Ishikawa (cell line): ENCODE measurements at regions not wholly inside any gene's neighbourhood (a gene's known extent, or its start where the extent isn't known, plus 50 kb on each side); places are given as distances from the start of the nearest gene placed in this dataset.

ENCODE experiments used
- CEBPB ChIP-seq: IDR thresholded peaks from 2 replicates; pipeline ENCODE4 v1.6.1; 2012
- CREB1 ChIP-seq: IDR thresholded peaks from 2 replicates; pipeline ENCODE4 v1.6.1; 2012; ENCODE audit warnings: low read depth
- EGR1 ChIP-seq: IDR thresholded peaks from 2 replicates; pipeline ENCODE4 v1.6.1; 2012
- EP300 ChIP-seq: IDR thresholded peaks from 2 replicates; pipeline ENCODE4 v1.6.1; 2012; ENCODE audit warnings: borderline replicate concordance
- FOXM1 ChIP-seq: IDR thresholded peaks from 2 replicates; pipeline ENCODE4 v1.6.1; 2012; ENCODE audit warnings: low read depth, borderline replicate concordance
- MAX ChIP-seq: IDR thresholded peaks from 2 replicates; pipeline ENCODE4 v1.6.1; 2012
- NFIC ChIP-seq: IDR thresholded peaks from 2 replicates; pipeline ENCODE4 v1.6.1; 2012
- RAD21 ChIP-seq: IDR thresholded peaks from 2 replicates; pipeline ENCODE4 v1.6.1; 2012; ENCODE audit warnings: low read depth
- REST ChIP-seq: IDR thresholded peaks from 2 replicates; pipeline ENCODE4 v1.6.1; 2012; ENCODE audit warnings: low read depth, mild to moderate bottlenecking
- TAF1 ChIP-seq: IDR thresholded peaks from 2 replicates; pipeline ENCODE4 v1.6.1; 2012; ENCODE audit warnings: low read depth, mild to moderate bottlenecking
- TCF12 ChIP-seq: IDR thresholded peaks from 2 replicates; pipeline ENCODE4 v1.6.1; 2012; ENCODE audit warnings: low read depth
- TEAD4 ChIP-seq: IDR thresholded peaks from 2 replicates; pipeline ENCODE4 v1.6.1; 2012
- USF1 ChIP-seq: IDR thresholded peaks from 2 replicates; pipeline ENCODE4 v1.6.1; 2012
- YY1 ChIP-seq: IDR thresholded peaks from 2 replicates; pipeline ENCODE4 v1.6.1; 2012; ENCODE audit warnings: low read depth
- ZBTB7A ChIP-seq: IDR thresholded peaks from 2 replicates; pipeline ENCODE4 v1.6.1; 2012; ENCODE audit warnings: low read depth

GRCh38 chr2:145961846-145962245 lies 1441.9 kb upstream of the ZEB2 start:
- TF ChIP-seq EP300 (no peak), CEBPB (no peak), RAD21 (no peak), REST (no peak), CREB1 (no peak)

GRCh38 chr2:145960479-145961163 lies 1440.7 kb upstream of the ZEB2 start:
- TF ChIP-seq CEBPB (no peak), TCF12 (no peak), EGR1 (no peak), YY1 (no peak), USF1 (no peak), CREB1 (no peak), NFIC (no peak), MAX (no peak), FOXM1 (no peak), REST (no peak), TAF1 (no peak), EP300 (no peak), ZBTB7A (no peak), RAD21 (no peak), TEAD4 (no peak)

- TF ChIP-seq TEAD4 (no peak), CEBPB (no peak)
Measured at GRCh38 chr2:145958611-145959010, 1438.7 kb upstream of the ZEB2 start.

- TF ChIP-seq MAX (no peak), REST (no peak), TCF12 (no peak), RAD21 (no peak), CEBPB (no peak), EGR1 (no peak), TAF1 (no peak)
Measured at GRCh38 chr2:145957929-145958328, 1438.0 kb upstream of the ZEB2 start.

- no peak for TF ChIP-seq FOXM1
- TF ChIP-seq EP300 = no peak
- TF ChIP-seq MAX = no peak
- no peak for TF ChIP-seq REST
Measured at GRCh38 chr2:145939949-145940348, 1420.0 kb upstream of the ZEB2 start.
